ENCODE measurements at regions not wholly inside any gene's neighbourhood (a gene's known extent, or its start where the extent isn't known, plus 50 kb on each side); places are given as distances from the start of the nearest gene placed in this dataset.

DNA sequence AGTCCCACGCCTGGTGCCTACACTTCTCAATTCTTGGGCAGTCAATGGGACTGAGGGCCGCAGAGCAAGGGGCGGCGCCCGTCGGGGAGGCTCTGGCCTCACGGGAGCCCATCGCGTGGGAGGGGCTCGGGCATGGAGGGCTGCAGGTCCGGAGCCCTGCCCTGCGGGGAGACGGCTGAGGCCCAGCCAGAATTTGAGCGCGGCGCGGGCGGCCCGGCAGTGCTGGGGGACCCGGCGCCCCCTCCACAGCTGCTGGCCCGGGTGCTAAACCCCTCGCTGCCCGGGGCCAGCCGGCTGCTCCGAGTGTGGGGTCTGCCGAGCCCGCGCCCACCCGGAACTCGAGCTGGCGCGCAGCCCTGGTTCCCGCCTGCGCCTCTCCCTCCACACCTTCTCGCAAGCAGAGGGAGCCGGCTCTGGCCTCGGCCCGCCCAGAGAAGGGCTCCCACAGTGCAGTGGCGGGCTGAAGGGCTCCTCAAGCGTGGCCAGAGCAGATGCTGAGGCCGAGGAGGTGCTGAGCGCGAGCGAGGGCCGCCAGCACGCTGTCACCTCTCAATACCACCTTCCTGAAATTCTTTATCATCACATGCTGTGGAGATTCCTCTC lies 58.5 kb downstream of the BAK1 start:
- TF ChIP-seq, protein P1, sequence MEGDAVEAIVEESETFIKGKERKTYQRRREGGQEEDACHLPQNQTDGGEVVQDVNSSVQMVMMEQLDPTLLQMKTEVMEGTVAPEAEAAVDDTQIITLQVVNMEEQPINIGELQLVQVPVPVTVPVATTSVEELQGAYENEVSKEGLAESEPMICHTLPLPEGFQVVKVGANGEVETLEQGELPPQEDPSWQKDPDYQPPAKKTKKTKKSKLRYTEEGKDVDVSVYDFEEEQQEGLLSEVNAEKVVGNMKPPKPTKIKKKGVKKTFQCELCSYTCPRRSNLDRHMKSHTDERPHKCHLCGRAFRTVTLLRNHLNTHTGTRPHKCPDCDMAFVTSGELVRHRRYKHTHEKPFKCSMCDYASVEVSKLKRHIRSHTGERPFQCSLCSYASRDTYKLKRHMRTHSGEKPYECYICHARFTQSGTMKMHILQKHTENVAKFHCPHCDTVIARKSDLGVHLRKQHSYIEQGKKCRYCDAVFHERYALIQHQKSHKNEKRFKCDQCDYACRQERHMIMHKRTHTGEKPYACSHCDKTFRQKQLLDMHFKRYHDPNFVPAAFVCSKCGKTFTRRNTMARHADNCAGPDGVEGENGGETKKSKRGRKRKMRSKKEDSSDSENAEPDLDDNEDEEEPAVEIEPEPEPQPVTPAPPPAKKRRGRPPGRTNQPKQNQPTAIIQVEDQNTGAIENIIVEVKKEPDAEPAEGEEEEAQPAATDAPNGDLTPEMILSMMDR (IDR thresholded peaks at IDR 0.05; ENCODE audit: low read depth, low read length, missing control alignments), result no peak
- H3K4me3 ChIP-seq (ENCODE audit: low read depth, low read length), result no peak overlapping the region
- H3K36me3 ChIP-seq (replicated peaks), result no peaks in the 10 kb centered on the region
- in situ Hi-C loops (cut with HindIII; ENCODE audit: low pct_ligation_motif_present, low sequenced_read_pairs), result no loop called here
- no peaks in the 10 kb centered on the region for H3K27me3 ChIP-seq (replicated peaks)
- no peak for DNase-seq
- H3K27ac ChIP-seq, result no peak overlapping the region

Measured in brain microvascular endothelial cell (primary cell).